HG02798 (cell line): ENCODE measurements at regions not wholly inside any gene's neighbourhood (a gene's known extent, or its start where the extent isn't known, plus 50 kb on each side); places are given as distances from the start of the nearest gene placed in this dataset.

Experiments used
- ATAC-seq: cut with Tn5 transposase; IDR thresholded peaks from one replicate; pipeline ENCODE4 v1.9.1; 2021; ENCODE audit warnings: mild to moderate bottlenecking; ENCODE audit not compliant: unreplicated experiment, poor library complexity

GRCh38 chr21:18191139-18191538 is 53.5 kb upstream of the CHODL start:
- no peak for ATAC-seq

- ATAC-seq, result no peak
These were observed 66.1 kb upstream of the CHODL start for GRCh38 chr21:18178509-18178908.

GRCh38 chr21:18174370-18174769 is 70.3 kb upstream of the CHODL start:
- ATAC-seq, result no peak

- no peak for ATAC-seq
These were observed 73.8 kb upstream of the CHODL start for GRCh38 chr21:18170829-18171228.

DNA sequence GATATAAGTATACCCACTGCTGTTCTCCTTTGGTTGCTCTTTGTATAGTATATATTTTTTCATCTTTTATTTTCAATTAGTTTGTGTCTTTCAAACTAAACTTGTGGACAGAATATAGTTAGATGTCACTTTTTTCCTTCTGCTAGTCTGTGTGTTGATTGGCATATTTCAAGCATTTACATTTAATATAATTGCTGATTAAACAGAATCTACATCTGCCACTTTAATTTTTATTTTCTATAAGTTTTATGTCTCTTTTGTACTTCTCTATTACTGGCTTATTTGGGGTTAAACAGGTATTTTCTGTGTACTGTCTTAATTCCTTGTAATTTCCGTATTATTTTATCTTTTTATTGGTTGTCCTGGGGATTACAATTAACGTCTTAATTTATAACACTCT is 74.4 kb upstream of the CHODL start:
- ATAC-seq, result no peak

- no peak for ATAC-seq
These were observed 76.5 kb upstream of the CHODL start for GRCh38 chr21:18168108-18168507.

DNA sequence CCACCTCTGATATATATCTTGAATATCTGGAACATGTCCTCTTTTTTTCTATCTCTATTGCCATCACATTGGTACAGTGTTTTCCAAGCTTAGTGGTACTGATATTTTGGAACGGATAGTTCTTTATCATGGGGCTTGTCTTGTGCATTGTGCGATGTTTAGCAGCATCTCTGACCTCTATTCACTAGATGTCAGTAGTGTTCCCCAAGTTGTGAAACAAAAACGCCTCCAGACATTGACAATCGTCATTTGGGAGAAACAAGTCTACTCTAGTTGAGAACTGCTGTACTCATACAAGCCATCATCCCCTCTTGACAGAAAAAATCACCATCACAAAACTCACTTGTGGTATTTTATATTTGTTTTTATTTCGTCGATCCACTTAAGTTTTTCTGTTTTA is 79.7 kb upstream of the CHODL start:
- no peak for ATAC-seq

- no peak for ATAC-seq
These were observed 80.2 kb upstream of the CHODL start for GRCh38 chr21:18164483-18164882.

DNA sequence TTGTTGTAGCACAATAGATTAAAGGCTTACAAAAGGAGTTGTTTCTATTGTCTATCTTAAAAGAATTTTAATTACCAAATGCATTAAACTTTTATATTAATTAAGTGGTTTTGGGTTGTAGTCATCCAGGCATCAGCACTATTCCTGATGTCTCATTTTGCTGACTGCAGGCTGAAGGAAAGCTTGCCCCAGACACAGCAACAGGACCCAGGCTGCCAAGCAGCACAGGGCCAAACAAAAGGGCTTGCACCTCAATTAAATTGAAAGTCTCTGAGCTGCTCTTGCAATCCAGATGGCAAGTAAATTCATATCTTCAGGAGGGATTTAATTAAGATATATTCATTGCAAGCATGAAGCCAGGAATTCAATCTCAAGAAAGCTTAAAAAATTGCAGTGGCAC is 80.7 kb upstream of the CHODL start:
- no peak for ATAC-seq

DNA sequence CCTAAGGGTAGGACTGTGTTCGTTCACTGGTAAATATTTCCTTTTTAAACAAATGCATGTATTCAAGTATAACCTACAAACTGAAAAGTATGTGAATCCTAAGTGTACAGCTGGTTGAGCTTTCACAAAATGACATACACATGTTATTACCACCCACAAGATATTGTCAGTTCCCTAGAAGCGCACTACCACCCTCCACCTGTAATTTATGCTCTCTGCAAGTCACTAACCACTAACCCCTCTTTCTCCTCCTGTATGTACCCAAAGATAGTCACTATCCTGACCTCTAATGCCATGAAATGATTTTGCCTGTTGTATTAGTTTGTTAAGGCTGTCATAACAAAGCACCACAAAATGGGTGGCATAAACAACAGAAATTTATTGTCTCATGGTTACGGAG is 82.8 kb upstream of the CHODL start:
- ATAC-seq, result no peak

- no peak for ATAC-seq
These were observed 87.2 kb upstream of the CHODL start for GRCh38 chr21:18157406-18157805.

GRCh38 chr21:18155508-18156193 is 89.0 kb upstream of the CHODL start:
- ATAC-seq, result no peak

GRCh38 chr21:18153063-18153462 is 91.6 kb upstream of the CHODL start:
- no peak for ATAC-seq

DNA sequence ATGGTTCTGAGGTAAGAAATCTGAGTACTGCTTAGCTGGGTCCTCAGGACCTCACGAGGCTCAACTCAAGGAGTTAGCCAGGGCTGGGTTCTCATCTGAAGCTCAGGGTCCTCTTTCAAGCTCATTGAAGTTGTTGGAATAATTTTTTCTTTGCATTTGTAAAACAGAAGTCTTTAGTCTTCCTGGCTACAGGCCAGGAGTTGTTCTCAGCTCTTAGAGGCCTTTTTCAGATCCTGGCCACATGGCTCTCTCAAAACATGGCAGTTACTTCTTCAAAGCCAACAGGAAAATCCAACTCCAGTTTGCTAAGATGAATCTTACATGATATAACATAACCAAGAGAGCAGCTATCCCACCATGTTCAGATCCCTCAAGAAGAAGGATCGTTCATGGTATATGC is 92.3 kb upstream of the CHODL start:
- ATAC-seq, result no peak

GRCh38 chr21:18151046-18151445 is 93.6 kb upstream of the CHODL start:
- ATAC-seq, result no peak

DNA sequence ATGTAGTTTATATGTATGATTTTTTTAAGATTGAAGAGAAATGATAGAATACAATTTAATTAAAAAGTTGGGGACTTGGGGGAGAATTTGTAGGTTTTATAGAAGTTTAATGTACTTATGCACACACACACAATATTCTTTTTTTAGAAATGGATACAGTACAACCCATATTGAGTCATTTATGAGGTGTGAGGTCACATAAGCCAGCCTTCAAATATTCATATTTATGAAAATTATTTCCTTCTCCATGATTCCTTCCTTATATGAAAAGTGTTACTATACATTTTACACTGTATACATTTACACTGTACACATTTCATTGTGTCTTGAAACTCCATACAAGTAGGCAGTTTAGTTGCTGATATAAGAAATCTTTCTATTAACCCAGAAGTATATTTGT is 96.2 kb upstream of the CHODL start:
- no peak for ATAC-seq

GRCh38 chr21:18147678-18148077 is 97.0 kb upstream of the CHODL start:
- no peak for ATAC-seq

DNA sequence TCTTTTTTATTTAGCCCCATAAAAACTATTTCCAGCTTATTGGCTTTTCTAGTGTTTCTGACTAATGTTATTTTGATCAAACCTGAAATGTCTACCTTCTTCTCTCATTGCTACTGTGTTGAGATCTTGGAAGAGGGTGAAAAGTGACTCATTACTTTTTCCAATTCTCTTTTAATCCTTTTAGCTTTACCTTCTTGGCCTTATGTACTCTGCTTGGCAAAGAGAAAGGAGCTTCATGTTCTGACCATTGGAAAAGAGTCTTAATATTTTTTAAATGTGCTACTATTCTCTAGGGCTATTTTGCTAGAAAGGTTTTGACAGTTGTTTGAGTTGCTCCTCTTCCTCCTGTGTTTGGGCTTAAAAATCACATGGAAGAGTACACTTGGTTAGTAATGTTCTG is 97.8 kb upstream of the CHODL start:
- no peak for ATAC-seq

GRCh38 chr21:18144339-18144738 is 100.3 kb upstream of the CHODL start:
- ATAC-seq, result no peak

- no peak for ATAC-seq
These were observed 102.0 kb upstream of the CHODL start for GRCh38 chr21:18142655-18143054.

- ATAC-seq, result no peak
These were observed 106.1 kb upstream of the CHODL start for GRCh38 chr21:18138507-18138906.

- ATAC-seq, result no peak
These were observed 115.1 kb upstream of the CHODL start for GRCh38 chr21:18129526-18129925.

- ATAC-seq, result no peak
These were observed 126.1 kb upstream of the CHODL start for GRCh38 chr21:18118566-18118965.
